ENCODE measurements at regions not wholly inside any gene's neighbourhood (a gene's known extent, or its start where the extent isn't known, plus 50 kb on each side); places are given as distances from the start of the nearest gene placed in this dataset.

- no peak for TF ChIP-seq CTCF (IDR thresholded peaks at IDR 0.05)
- no peak overlapping the region for H3K27ac ChIP-seq
- H3K27me3 ChIP-seq (replicated peaks; ENCODE audit: insufficient read depth), result no peaks in the 10 kb centered on the region
- DNase-seq (ENCODE audit: low spot score) (no peak), ATAC-seq (ENCODE audit: insufficient number of reproducible peaks, low FRiP score, low read depth) (no peak)
- no peaks in the 10 kb centered on the region for H3K9me3 ChIP-seq
- no peak overlapping the region for H3K4me3 ChIP-seq
- H3K36me3 ChIP-seq, result no peaks in the 10 kb centered on the region
- peaks cover 0 to 6% of the 10 kb centered on the region in 2 donors for H3K4me1 ChIP-seq (ENCODE audit: control insufficient read depth in 1 of 2, low read depth in 2 of 2)
These were observed 254.8 kb downstream of the FGF9 start for GRCh38 chr13:21925720-21926119.

GRCh38 chr13:21929400-21929799 is 258.5 kb downstream of the FGF9 start:
- DNase-seq (ENCODE audit: low spot score), result no peak
- TF ChIP-seq CTCF (IDR thresholded peaks at IDR 0.05), result no peak
- H3K4me3 ChIP-seq, result no peak overlapping the region
- no peaks in the 10 kb centered on the region for H3K9me3 ChIP-seq
- no peak for ATAC-seq (ENCODE audit: insufficient number of reproducible peaks, low FRiP score, low read depth)
- H3K27ac ChIP-seq, result no peak overlapping the region
- H3K4me1 ChIP-seq (ENCODE audit: control insufficient read depth in 1 of 2, low read depth in 2 of 2), result peaks cover 0 to under 1% of the 10 kb centered on the region in 2 donors
- no peaks in the 10 kb centered on the region for H3K36me3 ChIP-seq
- H3K27me3 ChIP-seq (replicated peaks; ENCODE audit: insufficient read depth), result no peaks in the 10 kb centered on the region

GRCh38 chr13:21930536-21930935 is 259.7 kb downstream of the FGF9 start:
- no peaks in the 10 kb centered on the region for H3K9me3 ChIP-seq
- H3K4me3 ChIP-seq, result no peak overlapping the region
- DNase-seq (ENCODE audit: low spot score), result no peak
- no peaks in the 10 kb centered on the region for H3K4me1 ChIP-seq (ENCODE audit: control insufficient read depth in 1 of 2, low read depth in 2 of 2)
- no peak for ATAC-seq (ENCODE audit: insufficient number of reproducible peaks, low FRiP score, low read depth)
- H3K27ac ChIP-seq, result no peak overlapping the region
- H3K36me3 ChIP-seq, result no peaks in the 10 kb centered on the region
- H3K27me3 ChIP-seq (replicated peaks; ENCODE audit: insufficient read depth), result no peaks in the 10 kb centered on the region
- no peak for TF ChIP-seq CTCF (IDR thresholded peaks at IDR 0.05)

- Histone ChIP-seq H3K4me3 (no peak overlapping the region), H3K27ac (no peak overlapping the region), H3K9me3 (no peaks in the 10 kb centered on the region), H3K27me3 (replicated peaks; ENCODE audit: insufficient read depth) (no peaks in the 10 kb centered on the region), H3K4me1 (ENCODE audit: control insufficient read depth in 1 of 2, low read depth in 2 of 2) (no peaks in the 10 kb centered on the region), H3K36me3 (no peaks in the 10 kb centered on the region)
- ATAC-seq (ENCODE audit: insufficient number of reproducible peaks, low FRiP score, low read depth) (no peak), DNase-seq (ENCODE audit: low spot score) (no peak)
- TF ChIP-seq CTCF (IDR thresholded peaks at IDR 0.05), result no peak
These were observed 261.7 kb downstream of the FGF9 start for GRCh38 chr13:21932578-21932977.

- H3K36me3 ChIP-seq, result no peaks in the 10 kb centered on the region
- ATAC-seq (ENCODE audit: insufficient number of reproducible peaks, low FRiP score, low read depth), result no peak
- DNase-seq (ENCODE audit: low spot score), result no peak
- no peak overlapping the region for H3K4me3 ChIP-seq
- TF ChIP-seq CTCF (IDR thresholded peaks at IDR 0.05), result no peak
- H3K27me3 ChIP-seq (replicated peaks; ENCODE audit: insufficient read depth), result no peaks in the 10 kb centered on the region
- H3K4me1 ChIP-seq (ENCODE audit: control insufficient read depth in 1 of 2, low read depth in 2 of 2), result no peaks in the 10 kb centered on the region
- no peak overlapping the region for H3K27ac ChIP-seq
- no peaks in the 10 kb centered on the region for H3K9me3 ChIP-seq
These were observed 262.1 kb downstream of the FGF9 start for GRCh38 chr13:21932996-21933395.
